ENCODE measurements at regions not wholly inside any gene's neighbourhood (a gene's known extent, or its start where the extent isn't known, plus 50 kb on each side); places are given as distances from the start of the nearest gene placed in this dataset.

GRCh38 chr16:74202009-74202408 is 94.6 kb upstream of the PSMD7 start:
- H3K9me3 ChIP-seq (ENCODE audit: control insufficient read depth, low read length), result no peaks in the 10 kb centered on the region
- no peaks in the 10 kb centered on the region for H3K36me3 ChIP-seq (ENCODE audit: control insufficient read depth, insufficient read depth, low read length, severe bottlenecking)
- no peak overlapping the region for H3K9ac ChIP-seq (ENCODE audit: low read length)
- H3K4me3 ChIP-seq (ENCODE audit: low read length), result no peak overlapping the region
- no peaks in the 10 kb centered on the region for H3K4me1 ChIP-seq (ENCODE audit: control insufficient read depth, insufficient read depth, low read length)
- no peak for DNase-seq (ENCODE audit: low read depth)
- no peaks in the 10 kb centered on the region for H3K27me3 ChIP-seq (replicated peaks; ENCODE audit: control insufficient read depth, insufficient read depth, low read length)

- no peaks in the 10 kb centered on the region for H3K27me3 ChIP-seq (replicated peaks; ENCODE audit: control insufficient read depth, insufficient read depth, low read length)
- H3K4me1 ChIP-seq (ENCODE audit: control insufficient read depth, insufficient read depth, low read length), result no peaks in the 10 kb centered on the region
- DNase-seq (ENCODE audit: low read depth), result no peak
- H3K9ac ChIP-seq (ENCODE audit: low read length), result no peak overlapping the region
- H3K9me3 ChIP-seq (ENCODE audit: control insufficient read depth, low read length), result no peaks in the 10 kb centered on the region
- no peak overlapping the region for H3K4me3 ChIP-seq (ENCODE audit: low read length)
- no peaks in the 10 kb centered on the region for H3K36me3 ChIP-seq (ENCODE audit: control insufficient read depth, insufficient read depth, low read length, severe bottlenecking)
Measured at GRCh38 chr16:74201576-74201975, 95.0 kb upstream of the PSMD7 start.

GRCh38 chr16:74200921-74201320 is 95.7 kb upstream of the PSMD7 start:
- DNase-seq (ENCODE audit: low read depth), result no peak
- Histone ChIP-seq H3K36me3 (ENCODE audit: control insufficient read depth, insufficient read depth, low read length, severe bottlenecking) (no peaks in the 10 kb centered on the region), H3K27me3 (replicated peaks; ENCODE audit: control insufficient read depth, insufficient read depth, low read length) (no peaks in the 10 kb centered on the region), H3K4me3 (ENCODE audit: low read length) (no peak overlapping the region), H3K9me3 (ENCODE audit: control insufficient read depth, low read length) (no peaks in the 10 kb centered on the region), H3K4me1 (ENCODE audit: control insufficient read depth, insufficient read depth, low read length) (no peaks in the 10 kb centered on the region), H3K9ac (ENCODE audit: low read length) (no peak overlapping the region)

GRCh38 chr16:74199842-74200124 is 96.8 kb upstream of the PSMD7 start:
- Histone ChIP-seq H3K4me1 (ENCODE audit: control insufficient read depth, insufficient read depth, low read length) (no peaks in the 10 kb centered on the region), H3K9ac (ENCODE audit: low read length) (no peak overlapping the region), H3K9me3 (ENCODE audit: control insufficient read depth, low read length) (no peaks in the 10 kb centered on the region), H3K36me3 (ENCODE audit: control insufficient read depth, insufficient read depth, low read length, severe bottlenecking) (no peaks in the 10 kb centered on the region), H3K27me3 (replicated peaks; ENCODE audit: control insufficient read depth, insufficient read depth, low read length) (no peaks in the 10 kb centered on the region), H3K4me3 (ENCODE audit: low read length) (no peak overlapping the region)
- no peak for DNase-seq (ENCODE audit: low read depth)

- Histone ChIP-seq H3K9ac (ENCODE audit: low read length) (no peak overlapping the region), H3K4me1 (ENCODE audit: control insufficient read depth, insufficient read depth, low read length) (no peaks in the 10 kb centered on the region), H3K9me3 (ENCODE audit: control insufficient read depth, low read length) (no peaks in the 10 kb centered on the region), H3K4me3 (ENCODE audit: low read length) (no peak overlapping the region), H3K27me3 (replicated peaks; ENCODE audit: control insufficient read depth, insufficient read depth, low read length) (no peaks in the 10 kb centered on the region), H3K36me3 (ENCODE audit: control insufficient read depth, insufficient read depth, low read length, severe bottlenecking) (no peaks in the 10 kb centered on the region)
- no peak for DNase-seq (ENCODE audit: low read depth)
Measured at GRCh38 chr16:74199066-74199841, 97.4 kb upstream of the PSMD7 start.

GRCh38 chr16:74192281-74192797 is 104.3 kb upstream of the PSMD7 start:
- H3K36me3 ChIP-seq (ENCODE audit: control insufficient read depth, insufficient read depth, low read length, severe bottlenecking), result no peaks in the 10 kb centered on the region
- no peaks in the 10 kb centered on the region for H3K4me1 ChIP-seq (ENCODE audit: control insufficient read depth, insufficient read depth, low read length)

GRCh38 chr16:74190292-74190691 is 106.3 kb upstream of the PSMD7 start:
- no peaks in the 10 kb centered on the region for H3K9me3 ChIP-seq (ENCODE audit: control insufficient read depth, low read length)
- no peaks in the 10 kb centered on the region for H3K4me1 ChIP-seq (ENCODE audit: control insufficient read depth, insufficient read depth, low read length)
- H3K36me3 ChIP-seq (ENCODE audit: control insufficient read depth, insufficient read depth, low read length, severe bottlenecking), result no peaks in the 10 kb centered on the region
- H3K27me3 ChIP-seq (replicated peaks; ENCODE audit: control insufficient read depth, insufficient read depth, low read length), result no peaks in the 10 kb centered on the region
- DNase-seq (ENCODE audit: low read depth), result no peak
- H3K9ac ChIP-seq (ENCODE audit: low read length), result no peak overlapping the region
- no peak overlapping the region for H3K4me3 ChIP-seq (ENCODE audit: low read length)

More at GRCh38 chr16:74192281-74192797, 104.3 kb upstream of the PSMD7 start:
- DNase-seq (ENCODE audit: low read depth), result no peak
- H3K9ac ChIP-seq (ENCODE audit: low read length), result no peak overlapping the region
- H3K9me3 ChIP-seq (ENCODE audit: control insufficient read depth, low read length), result no peaks in the 10 kb centered on the region
- H3K4me3 ChIP-seq (ENCODE audit: low read length), result no peak overlapping the region
- H3K27me3 ChIP-seq (replicated peaks; ENCODE audit: control insufficient read depth, insufficient read depth, low read length), result no peaks in the 10 kb centered on the region

- Histone ChIP-seq H3K9ac (ENCODE audit: low read length) (no peak overlapping the region), H3K36me3 (ENCODE audit: control insufficient read depth, insufficient read depth, low read length, severe bottlenecking) (no peaks in the 10 kb centered on the region), H3K27me3 (replicated peaks; ENCODE audit: control insufficient read depth, insufficient read depth, low read length) (no peaks in the 10 kb centered on the region), H3K4me1 (ENCODE audit: control insufficient read depth, insufficient read depth, low read length) (no peaks in the 10 kb centered on the region), H3K9me3 (ENCODE audit: control insufficient read depth, low read length) (no peaks in the 10 kb centered on the region), H3K4me3 (ENCODE audit: low read length) (no peak overlapping the region)
- DNase-seq (ENCODE audit: low read depth), result no peak
Measured at GRCh38 chr16:74188856-74189255, 107.8 kb upstream of the PSMD7 start.

- no peaks in the 10 kb centered on the region for H3K4me1 ChIP-seq (ENCODE audit: control insufficient read depth, insufficient read depth, low read length)
- H3K27me3 ChIP-seq (replicated peaks; ENCODE audit: control insufficient read depth, insufficient read depth, low read length), result no peaks in the 10 kb centered on the region
- no peak overlapping the region for H3K9ac ChIP-seq (ENCODE audit: low read length)
- no peaks in the 10 kb centered on the region for H3K36me3 ChIP-seq (ENCODE audit: control insufficient read depth, insufficient read depth, low read length, severe bottlenecking)
- DNase-seq (ENCODE audit: low read depth), result peak; percentile 60
- peaks cover 6% of the 10 kb centered on the region for H3K9me3 ChIP-seq (ENCODE audit: control insufficient read depth, low read length)
- H3K4me3 ChIP-seq (ENCODE audit: low read length), result no peak overlapping the region
Measured at GRCh38 chr16:74186561-74186971, 110.0 kb upstream of the PSMD7 start.

- no peaks in the 10 kb centered on the region for H3K27me3 ChIP-seq (replicated peaks; ENCODE audit: control insufficient read depth, insufficient read depth, low read length)
- H3K9ac ChIP-seq (ENCODE audit: low read length), result no peak overlapping the region
- no peak for DNase-seq (ENCODE audit: low read depth)
- H3K36me3 ChIP-seq (ENCODE audit: control insufficient read depth, insufficient read depth, low read length, severe bottlenecking), result no peaks in the 10 kb centered on the region
- no peak overlapping the region for H3K4me3 ChIP-seq (ENCODE audit: low read length)
- H3K9me3 ChIP-seq (ENCODE audit: control insufficient read depth, low read length), result peaks cover 7% of the 10 kb centered on the region
- no peaks in the 10 kb centered on the region for H3K4me1 ChIP-seq (ENCODE audit: control insufficient read depth, insufficient read depth, low read length)
Measured at GRCh38 chr16:74184839-74185238, 111.8 kb upstream of the PSMD7 start.

- DNase-seq (ENCODE audit: low read depth), result no peak
- peaks cover 7% of the 10 kb centered on the region for H3K9me3 ChIP-seq (ENCODE audit: control insufficient read depth, low read length)
Measured at GRCh38 chr16:74183601-74184360, 112.8 kb upstream of the PSMD7 start.

More at GRCh38 chr16:74183601-74184360, 112.8 kb upstream of the PSMD7 start:
- Histone ChIP-seq H3K9ac (ENCODE audit: low read length) (no peak overlapping the region), H3K36me3 (ENCODE audit: control insufficient read depth, insufficient read depth, low read length, severe bottlenecking) (no peaks in the 10 kb centered on the region), H3K4me1 (ENCODE audit: control insufficient read depth, insufficient read depth, low read length) (no peaks in the 10 kb centered on the region), H3K4me3 (ENCODE audit: low read length) (no peak overlapping the region), H3K27me3 (replicated peaks; ENCODE audit: control insufficient read depth, insufficient read depth, low read length) (no peaks in the 10 kb centered on the region)

Data from adipocyte (in vitro differentiated cells).